Neural progenitor cell (in vitro differentiated cells): ENCODE measurements at regions not wholly inside any gene's neighbourhood (a gene's known extent, or its start where the extent isn't known, plus 50 kb on each side); places are given as distances from the start of the nearest gene placed in this dataset.

Experiments
- DNase-seq: peaks from one replicate; pipeline ENCODE4 v3.0.0-alpha.2; 2016; ENCODE audit warnings: low spot score
- H2AFZ ChIP-seq: fragments of 200-600 bp; sonication (generic); replicated peaks from 2 replicates; pipeline ENCODE4 v1.6.1; 2016; ENCODE audit warnings: antibody characterized with exemption
- H3F3A ChIP-seq: fragments of 200-600 bp; sonication (generic); 2 replicates; pipeline ENCODE4 v1.6.1; 2016; ENCODE audit warnings: antibody characterized with exemption, low read depth
- H3K27ac ChIP-seq: fragments of 200-600 bp; sonication (generic); 2 replicates; pipeline ENCODE4 v1.5.1; 2016; ENCODE audit warnings: mild to moderate bottlenecking
- H3K27me3 ChIP-seq: fragments of 200-600 bp; sonication (generic); 2 replicates; pipeline ENCODE4 v1.6.1; 2016; ENCODE audit warnings: mild to moderate bottlenecking, moderate library complexity
- H3K36me3 ChIP-seq: fragments of 200-600 bp; sonication (generic); 2 replicates; pipeline ENCODE4 v1.5.1; 2016
- H3K4me1 ChIP-seq: fragments of 200-600 bp; sonication (generic); 2 replicates; pipeline ENCODE4 v1.6.1; 2016; ENCODE audit warnings: mixed run types
- H3K4me2 ChIP-seq: fragments of 200-600 bp; sonication (generic); 2 replicates; pipeline ENCODE4 v1.6.1; 2016
- H3K4me3 ChIP-seq: fragments of 200-600 bp; sonication (generic); 2 replicates; pipeline ENCODE4 v1.5.1; 2016
- H3K79me2 ChIP-seq: fragments of 200-600 bp; sonication (generic); 2 replicates; pipeline ENCODE4 v1.6.1; 2016; ENCODE audit warnings: low read depth
- H3K9ac ChIP-seq: fragments of 200-600 bp; sonication (generic); 2 replicates; pipeline ENCODE4 v1.6.1; 2016
- H3K9me3 ChIP-seq: fragments of 200-600 bp; sonication (generic); 2 replicates; pipeline ENCODE4 v1.5.1; 2016; ENCODE audit warnings: low read depth
- H4K20me1 ChIP-seq: fragments of 200-600 bp; sonication (generic); 2 replicates; pipeline ENCODE4 v1.6.1; 2016; ENCODE audit warnings: low read depth
- H3K27ac Mint-ChIP-seq: 3 replicates; pipeline ENCODE4 v1.8.0; 2021; ENCODE audit warnings: mixed read lengths
- H3K27me3 Mint-ChIP-seq: 2 replicates; pipeline ENCODE4 v1.8.0; 2022; ENCODE audit warnings: low read depth, mild to moderate bottlenecking, inconsistent platforms, moderate library complexity, mixed read lengths; ENCODE audit not compliant: insufficient read depth
- H3K36me3 Mint-ChIP-seq: 3 replicates; pipeline ENCODE4 v1.8.0; 2021; ENCODE audit warnings: mixed read lengths
- H3K4me1 Mint-ChIP-seq: 3 replicates; pipeline ENCODE4 v1.8.0; 2021; ENCODE audit warnings: mixed read lengths
- H3K4me3 Mint-ChIP-seq: 3 replicates; pipeline ENCODE4 v1.8.0; 2021; ENCODE audit warnings: mild to moderate bottlenecking, moderate library complexity, mixed read lengths
- H3K9me3 Mint-ChIP-seq: 3 replicates; pipeline ENCODE4 v1.8.0; 2020; ENCODE audit warnings: mixed read lengths
- EZH2 ChIP-seq: fragments of 200-600 bp; sonication (generic); IDR thresholded peaks from 2 replicates; pipeline ENCODE4 v1.6.1; 2017; ENCODE audit warnings: antibody characterized with exemption, mild to moderate bottlenecking, moderate library complexity
- EZH2phosphoT487 ChIP-seq: fragments of 200-600 bp; sonication (generic); IDR thresholded peaks from 2 replicates; pipeline ENCODE4 v1.6.1; 2017; ENCODE audit warnings: antibody characterized with exemption
- TF ChIP-seq, protein P1 (sequence below): fragments of 200-600 bp; sonication (generic); IDR thresholded peaks from 2 replicates; pipeline ENCODE4 v1.5.1; 2017; ENCODE audit warnings: antibody characterized with exemption, mild to moderate bottlenecking

DNA sequence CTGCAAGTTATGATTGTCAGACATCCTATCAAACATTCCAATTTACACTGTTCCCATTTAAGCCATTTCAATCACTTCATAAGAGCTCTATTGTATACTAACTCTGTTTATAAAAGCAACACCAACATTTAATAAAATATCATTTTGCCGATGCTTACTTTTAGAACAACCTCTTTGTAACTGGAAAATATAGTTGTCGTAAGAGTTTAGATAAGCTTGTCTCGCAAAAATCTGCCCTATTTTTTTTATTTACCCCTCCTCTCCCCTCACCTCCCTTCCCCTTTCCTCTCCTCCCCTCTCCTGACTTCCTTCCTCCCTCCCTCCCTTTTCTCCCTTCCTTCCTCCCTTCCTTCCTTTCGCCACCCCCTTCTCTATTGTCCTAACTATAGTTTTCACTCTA, 105.7 kb upstream of the PEX5L start:
- H3K27ac ChIP-seq = no peak overlapping the region
- H3K4me2 ChIP-seq = no peak overlapping the region
- H3K27ac Mint-ChIP-seq = no peak overlapping the region
- no peak overlapping the region for H3K4me3 ChIP-seq
- no peaks in the 10 kb centered on the region for H3F3A ChIP-seq
- H3K79me2 ChIP-seq = no peaks in the 10 kb centered on the region
- DNase-seq = no peak
- no peak overlapping the region for H3K9ac ChIP-seq
- no peaks in the 10 kb centered on the region for H4K20me1 ChIP-seq
- H2AFZ ChIP-seq = no peak overlapping the region
- H3K27me3 ChIP-seq = no peaks in the 10 kb centered on the region
- H3K9me3 ChIP-seq = no peaks in the 10 kb centered on the region
- H3K9me3 Mint-ChIP-seq = no peaks in the 10 kb centered on the region
- no peak for TF ChIP-seq EZH2
- TF ChIP-seq, protein P1, sequence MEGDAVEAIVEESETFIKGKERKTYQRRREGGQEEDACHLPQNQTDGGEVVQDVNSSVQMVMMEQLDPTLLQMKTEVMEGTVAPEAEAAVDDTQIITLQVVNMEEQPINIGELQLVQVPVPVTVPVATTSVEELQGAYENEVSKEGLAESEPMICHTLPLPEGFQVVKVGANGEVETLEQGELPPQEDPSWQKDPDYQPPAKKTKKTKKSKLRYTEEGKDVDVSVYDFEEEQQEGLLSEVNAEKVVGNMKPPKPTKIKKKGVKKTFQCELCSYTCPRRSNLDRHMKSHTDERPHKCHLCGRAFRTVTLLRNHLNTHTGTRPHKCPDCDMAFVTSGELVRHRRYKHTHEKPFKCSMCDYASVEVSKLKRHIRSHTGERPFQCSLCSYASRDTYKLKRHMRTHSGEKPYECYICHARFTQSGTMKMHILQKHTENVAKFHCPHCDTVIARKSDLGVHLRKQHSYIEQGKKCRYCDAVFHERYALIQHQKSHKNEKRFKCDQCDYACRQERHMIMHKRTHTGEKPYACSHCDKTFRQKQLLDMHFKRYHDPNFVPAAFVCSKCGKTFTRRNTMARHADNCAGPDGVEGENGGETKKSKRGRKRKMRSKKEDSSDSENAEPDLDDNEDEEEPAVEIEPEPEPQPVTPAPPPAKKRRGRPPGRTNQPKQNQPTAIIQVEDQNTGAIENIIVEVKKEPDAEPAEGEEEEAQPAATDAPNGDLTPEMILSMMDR = no peak
- no peak for TF ChIP-seq EZH2phosphoT487
- no peaks in the 10 kb centered on the region for H3K4me1 ChIP-seq
- H3K27me3 Mint-ChIP-seq = no peaks in the 10 kb centered on the region
- no peaks in the 10 kb centered on the region for H3K4me1 Mint-ChIP-seq
- H3K4me3 Mint-ChIP-seq = no peak overlapping the region
- no peaks in the 10 kb centered on the region for H3K36me3 ChIP-seq
- no peaks in the 10 kb centered on the region for H3K36me3 Mint-ChIP-seq

DNA sequence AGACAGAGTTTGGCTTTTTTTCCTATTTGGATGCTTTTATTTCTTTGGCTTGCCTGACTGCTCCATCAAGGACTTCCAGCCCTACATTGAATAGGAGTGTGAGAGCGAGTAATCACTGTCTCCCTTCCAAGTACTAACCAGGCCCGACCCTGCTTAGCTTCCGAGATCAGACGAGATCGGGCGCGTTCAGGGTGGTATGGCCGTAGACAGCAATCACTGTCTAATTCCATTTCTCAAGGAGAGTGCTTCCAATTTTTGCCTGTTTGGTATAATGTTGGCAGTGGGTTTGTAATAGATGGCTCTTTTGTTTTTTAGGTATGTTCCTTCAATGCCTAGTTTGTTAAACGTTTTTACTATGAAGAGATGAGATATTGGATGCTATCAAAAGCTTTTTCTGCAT, 125.0 kb upstream of the PEX5L start:
- Histone ChIP-seq H3K27ac (no peak overlapping the region), H3K9ac (no peak overlapping the region), H3K4me2 (no peak overlapping the region), H3K27me3 (no peaks in the 10 kb centered on the region), H3K4me3 (no peak overlapping the region), H3K4me1 (no peaks in the 10 kb centered on the region), H3F3A (no peaks in the 10 kb centered on the region), H3K9me3 (no peaks in the 10 kb centered on the region), H2AFZ (no peak overlapping the region), H3K79me2 (no peaks in the 10 kb centered on the region), H3K36me3 (no peaks in the 10 kb centered on the region), H4K20me1 (no peaks in the 10 kb centered on the region)
- no peak for DNase-seq
- no peak overlapping the region for H3K27ac Mint-ChIP-seq
- no peaks in the 10 kb centered on the region for H3K9me3 Mint-ChIP-seq
- H3K4me3 Mint-ChIP-seq = no peak overlapping the region
- no peaks in the 10 kb centered on the region for H3K4me1 Mint-ChIP-seq
- TF ChIP-seq EZH2 (no peak), EZH2phosphoT487 (no peak)
- TF ChIP-seq, protein P1 = no peak
- no peaks in the 10 kb centered on the region for H3K27me3 Mint-ChIP-seq
- H3K36me3 Mint-ChIP-seq = no peaks in the 10 kb centered on the region

DNA sequence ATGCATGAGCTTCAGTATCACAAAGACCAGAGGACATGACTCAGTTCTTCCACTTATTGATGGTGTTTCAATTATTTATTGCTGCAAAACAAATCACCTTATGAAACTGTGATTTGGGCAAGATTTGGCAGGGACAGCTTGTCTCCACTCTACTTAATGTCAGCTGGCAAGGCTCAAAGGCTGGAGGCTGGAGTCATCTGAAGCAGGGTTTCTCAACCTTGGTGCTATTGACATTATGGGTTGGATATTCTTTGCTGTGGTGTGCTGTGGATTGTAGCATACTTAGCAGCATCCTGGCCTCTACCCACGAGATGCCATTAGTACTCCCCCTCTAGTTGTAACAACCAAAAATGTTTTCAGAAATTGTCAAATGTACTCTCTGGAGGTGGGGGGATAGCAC, 138.8 kb upstream of the PEX5L start:
- no peaks in the 10 kb centered on the region for H3K79me2 ChIP-seq
- no peaks in the 10 kb centered on the region for H3F3A ChIP-seq
- H3K27me3 ChIP-seq = no peaks in the 10 kb centered on the region
- H3K4me2 ChIP-seq = no peak overlapping the region
- no peak overlapping the region for H3K9ac ChIP-seq
- H2AFZ ChIP-seq = no peak overlapping the region
- H3K4me1 Mint-ChIP-seq = peaks cover 9% of the 10 kb centered on the region
- H3K9me3 Mint-ChIP-seq = no peaks in the 10 kb centered on the region
- no peak overlapping the region for H3K27ac ChIP-seq
- H3K4me3 ChIP-seq = no peak overlapping the region
- TF ChIP-seq, protein P1 = no peak
- TF ChIP-seq EZH2phosphoT487 = no peak
- TF ChIP-seq EZH2 = no peak
- no peaks in the 10 kb centered on the region for H3K9me3 ChIP-seq
- no peaks in the 10 kb centered on the region for H3K27me3 Mint-ChIP-seq
- peaks cover 16% of the 10 kb centered on the region for H3K4me1 ChIP-seq
- no peaks in the 10 kb centered on the region for H3K36me3 ChIP-seq
- no peak for DNase-seq
- H3K4me3 Mint-ChIP-seq = no peak overlapping the region
- no peaks in the 10 kb centered on the region for H3K36me3 Mint-ChIP-seq
- no peak overlapping the region for H3K27ac Mint-ChIP-seq
- H4K20me1 ChIP-seq = no peaks in the 10 kb centered on the region

DNA sequence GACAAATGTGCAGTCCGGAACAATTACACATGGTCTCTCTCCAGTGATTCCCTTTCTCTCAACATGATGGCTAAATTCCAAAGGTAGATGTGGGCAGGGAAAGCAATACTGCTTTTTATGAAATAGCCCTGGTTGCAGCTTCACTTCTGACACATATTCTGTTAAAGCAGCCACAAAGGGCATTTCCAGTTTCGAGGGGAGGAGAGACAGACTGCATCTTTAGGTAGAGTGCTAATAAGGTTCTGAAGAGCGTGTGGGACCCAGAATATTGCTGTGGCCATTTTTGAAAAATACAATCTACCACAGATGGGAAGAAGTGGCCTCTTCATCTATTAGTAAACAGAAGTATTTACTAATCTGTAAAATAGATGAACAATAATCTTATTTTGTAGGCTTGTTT, 139.3 kb upstream of the PEX5L start:
- H3K27me3 Mint-ChIP-seq = peaks cover 2% of the 10 kb centered on the region
- H3K4me3 Mint-ChIP-seq = no peak overlapping the region
- TF ChIP-seq, protein P1 = no peak
- TF ChIP-seq EZH2 = no peak
- no peak for TF ChIP-seq EZH2phosphoT487
- no peak overlapping the region for H3K4me3 ChIP-seq
- H4K20me1 ChIP-seq = no peaks in the 10 kb centered on the region
- no peak for DNase-seq
- no peak overlapping the region for H3K27ac ChIP-seq
- no peaks in the 10 kb centered on the region for H3K36me3 Mint-ChIP-seq
- H3K9me3 Mint-ChIP-seq = no peaks in the 10 kb centered on the region
- no peak overlapping the region for H2AFZ ChIP-seq
- no peaks in the 10 kb centered on the region for H3K27me3 ChIP-seq
- no peaks in the 10 kb centered on the region for H3F3A ChIP-seq
- no peak overlapping the region for H3K27ac Mint-ChIP-seq
- no peaks in the 10 kb centered on the region for H3K79me2 ChIP-seq
- peaks cover 16% of the 10 kb centered on the region for H3K4me1 ChIP-seq
- H3K4me1 Mint-ChIP-seq = peaks cover 9% of the 10 kb centered on the region
- H3K9ac ChIP-seq = no peak overlapping the region
- no peaks in the 10 kb centered on the region for H3K36me3 ChIP-seq
- no peaks in the 10 kb centered on the region for H3K9me3 ChIP-seq
- no peak overlapping the region for H3K4me2 ChIP-seq
